ENCODE measurements at regions not wholly inside any gene's neighbourhood (a gene's known extent, or its start where the extent isn't known, plus 50 kb on each side); places are given as distances from the start of the nearest gene placed in this dataset.
A peak's percentile ranks its signal among the peaks of the same experiment; 100 is the strongest.

DNA sequence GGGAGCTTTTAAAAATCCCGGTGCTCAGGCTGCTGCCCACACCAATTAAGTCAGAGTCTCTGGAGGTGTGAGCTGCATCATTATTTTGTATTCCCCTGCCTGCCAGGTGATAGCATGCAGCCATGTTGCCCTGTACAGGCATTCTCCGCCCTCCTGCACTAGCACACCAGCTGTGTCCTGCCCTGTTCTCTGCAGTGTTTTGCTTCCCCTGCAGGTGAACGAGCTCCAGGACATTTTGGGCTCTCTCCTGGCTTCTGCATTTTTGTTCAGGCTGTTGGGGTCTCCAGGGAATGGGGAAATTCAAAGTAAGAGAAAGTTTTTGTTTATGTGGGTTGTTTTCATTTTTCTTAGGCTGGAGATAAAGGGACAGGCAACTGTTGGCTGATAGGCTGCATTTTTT, 271.0 kb upstream of the COBL start:
- TF ChIP-seq EZH2 (IDR thresholded peaks at IDR 0.05; ENCODE audit: insufficient read depth, low read length) = no peak
- TF ChIP-seq, protein P1, sequence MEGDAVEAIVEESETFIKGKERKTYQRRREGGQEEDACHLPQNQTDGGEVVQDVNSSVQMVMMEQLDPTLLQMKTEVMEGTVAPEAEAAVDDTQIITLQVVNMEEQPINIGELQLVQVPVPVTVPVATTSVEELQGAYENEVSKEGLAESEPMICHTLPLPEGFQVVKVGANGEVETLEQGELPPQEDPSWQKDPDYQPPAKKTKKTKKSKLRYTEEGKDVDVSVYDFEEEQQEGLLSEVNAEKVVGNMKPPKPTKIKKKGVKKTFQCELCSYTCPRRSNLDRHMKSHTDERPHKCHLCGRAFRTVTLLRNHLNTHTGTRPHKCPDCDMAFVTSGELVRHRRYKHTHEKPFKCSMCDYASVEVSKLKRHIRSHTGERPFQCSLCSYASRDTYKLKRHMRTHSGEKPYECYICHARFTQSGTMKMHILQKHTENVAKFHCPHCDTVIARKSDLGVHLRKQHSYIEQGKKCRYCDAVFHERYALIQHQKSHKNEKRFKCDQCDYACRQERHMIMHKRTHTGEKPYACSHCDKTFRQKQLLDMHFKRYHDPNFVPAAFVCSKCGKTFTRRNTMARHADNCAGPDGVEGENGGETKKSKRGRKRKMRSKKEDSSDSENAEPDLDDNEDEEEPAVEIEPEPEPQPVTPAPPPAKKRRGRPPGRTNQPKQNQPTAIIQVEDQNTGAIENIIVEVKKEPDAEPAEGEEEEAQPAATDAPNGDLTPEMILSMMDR (IDR thresholded peaks at IDR 0.05; ENCODE audit: insufficient read depth, low read depth, low read length) = no peak
- no peaks in the 10 kb centered on the region for H4K20me1 ChIP-seq (ENCODE audit: insufficient read depth, low read length)
- Mint-ChIP-seq H3K36me3 (ENCODE audit: low read depth, unreplicated experiment) (no peaks in the 10 kb centered on the region), H3K27me3 (ENCODE audit: low read depth, unreplicated experiment) (peaks cover 17% of the 10 kb centered on the region), H3K4me3 (ENCODE audit: unreplicated experiment) (peak overlapping the region; percentile 15), H3K9me3 (ENCODE audit: unreplicated experiment) (no peaks in the 10 kb centered on the region), H3K4me1 (ENCODE audit: low read depth, unreplicated experiment) (peaks cover 8% of the 10 kb centered on the region), H3K27ac (ENCODE audit: unreplicated experiment) (no peak overlapping the region)
- H3K27ac ChIP-seq (ENCODE audit: low read depth, low read length) = no peak overlapping the region
- no peaks in the 10 kb centered on the region for H3K27me3 ChIP-seq (ENCODE audit: insufficient read depth, low read length)
- H3K36me3 ChIP-seq (ENCODE audit: insufficient read depth, low read length) = no peaks in the 10 kb centered on the region
- no peaks in the 10 kb centered on the region for H3K4me1 ChIP-seq (ENCODE audit: insufficient read depth, low read length)
- H3K4me3 ChIP-seq (ENCODE audit: insufficient read depth, low read depth, low read length) = no peak overlapping the region
- FAIRE-seq (no peak), DNase-seq (ENCODE audit: low read depth) (no peak)
- H3K9me3 ChIP-seq (ENCODE audit: insufficient read depth, low read depth, low read length) = no peaks in the 10 kb centered on the region
- H3K9ac ChIP-seq (ENCODE audit: low read length) = no peak overlapping the region
- no peak overlapping the region for H2AFZ ChIP-seq (ENCODE audit: low read depth, low read length)
- H3K4me2 ChIP-seq (ENCODE audit: low read length) = no peak overlapping the region
- no peaks in the 10 kb centered on the region for H3K79me2 ChIP-seq (ENCODE audit: insufficient read depth, low read length)

DNA sequence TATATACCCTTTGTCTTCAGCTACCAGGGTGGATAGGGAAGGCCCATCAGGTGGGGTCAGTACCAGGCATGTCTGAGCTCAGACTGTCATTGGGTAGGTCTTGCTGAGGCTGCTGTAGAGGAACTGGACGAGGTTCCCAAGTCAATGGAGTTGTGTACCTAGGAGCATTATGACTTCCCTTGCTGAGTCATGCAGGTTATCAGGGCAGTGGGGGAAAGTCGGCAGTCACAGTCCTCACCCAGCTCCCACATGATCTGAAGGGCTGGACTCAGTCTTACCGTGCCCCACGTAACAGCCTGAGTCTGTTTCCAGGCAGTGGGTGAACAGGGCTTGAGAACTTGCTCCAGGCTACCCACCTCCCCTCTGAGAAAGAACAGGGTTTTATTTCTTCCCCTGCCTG, 260.8 kb upstream of the COBL start:
- Mint-ChIP-seq H3K27me3 (ENCODE audit: low read depth, unreplicated experiment) (no peaks in the 10 kb centered on the region), H3K9me3 (ENCODE audit: unreplicated experiment) (peaks cover 9% of the 10 kb centered on the region), H3K27ac (ENCODE audit: unreplicated experiment) (no peak overlapping the region), H3K4me3 (ENCODE audit: unreplicated experiment) (no peak overlapping the region), H3K36me3 (ENCODE audit: low read depth, unreplicated experiment) (no peaks in the 10 kb centered on the region), H3K4me1 (ENCODE audit: low read depth, unreplicated experiment) (no peaks in the 10 kb centered on the region)
- H4K20me1 ChIP-seq (ENCODE audit: insufficient read depth, low read length) = no peaks in the 10 kb centered on the region
- no peak overlapping the region for H3K4me2 ChIP-seq (ENCODE audit: low read length)
- no peak for TF ChIP-seq EZH2 (IDR thresholded peaks at IDR 0.05; ENCODE audit: insufficient read depth, low read length)
- TF ChIP-seq, protein P1 (IDR thresholded peaks at IDR 0.05; ENCODE audit: insufficient read depth, low read depth, low read length) = no peak
- H3K27me3 ChIP-seq (ENCODE audit: insufficient read depth, low read length) = no peaks in the 10 kb centered on the region
- no peak overlapping the region for H3K27ac ChIP-seq (ENCODE audit: low read depth, low read length)
- FAIRE-seq = no peak
- H3K9ac ChIP-seq (ENCODE audit: low read length) = no peak overlapping the region
- DNase-seq (ENCODE audit: low read depth) = no peak
- H3K79me2 ChIP-seq (ENCODE audit: insufficient read depth, low read length) = no peaks in the 10 kb centered on the region
- H3K4me1 ChIP-seq (ENCODE audit: insufficient read depth, low read length) = no peaks in the 10 kb centered on the region
- H3K9me3 ChIP-seq (ENCODE audit: insufficient read depth, low read depth, low read length) = no peaks in the 10 kb centered on the region
- H3K36me3 ChIP-seq (ENCODE audit: insufficient read depth, low read length) = no peaks in the 10 kb centered on the region
- H3K4me3 ChIP-seq (ENCODE audit: insufficient read depth, low read depth, low read length) = no peak overlapping the region
- no peak overlapping the region for H2AFZ ChIP-seq (ENCODE audit: low read depth, low read length)

DNA sequence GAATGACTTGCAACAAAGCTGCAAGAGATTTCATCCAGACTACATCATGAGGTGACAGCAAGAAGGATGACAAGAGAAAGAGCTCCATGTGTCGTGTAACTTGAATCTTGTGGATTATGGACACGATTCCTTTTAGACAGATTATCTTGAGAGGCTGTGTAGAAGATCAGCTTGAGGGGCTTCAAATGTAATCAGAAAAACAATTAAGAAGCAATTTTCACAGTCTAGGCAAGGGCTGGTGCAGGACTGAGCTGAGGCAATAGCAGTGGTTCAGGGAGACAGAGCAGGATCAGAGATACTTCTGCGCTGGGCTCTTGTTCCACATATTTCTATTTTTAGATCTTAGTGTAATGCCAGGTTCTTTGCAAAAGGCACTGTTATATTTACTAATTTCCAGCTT, 253.0 kb upstream of the COBL start:
- Mint-ChIP-seq H3K36me3 (ENCODE audit: low read depth, unreplicated experiment) (no peaks in the 10 kb centered on the region), H3K27me3 (ENCODE audit: low read depth, unreplicated experiment) (no peaks in the 10 kb centered on the region)
- H3K4me1 ChIP-seq (ENCODE audit: insufficient read depth, low read length) = no peaks in the 10 kb centered on the region

More for the DNA sequence above, 253.0 kb upstream of the COBL start:
- Histone ChIP-seq H3K4me3 (ENCODE audit: insufficient read depth, low read depth, low read length) (no peak overlapping the region), H3K36me3 (ENCODE audit: insufficient read depth, low read length) (no peaks in the 10 kb centered on the region), H3K27ac (ENCODE audit: low read depth, low read length) (no peak overlapping the region), H3K9me3 (ENCODE audit: insufficient read depth, low read depth, low read length) (no peaks in the 10 kb centered on the region), H3K79me2 (ENCODE audit: insufficient read depth, low read length) (no peaks in the 10 kb centered on the region), H3K4me2 (ENCODE audit: low read length) (no peak overlapping the region), H4K20me1 (ENCODE audit: insufficient read depth, low read length) (no peaks in the 10 kb centered on the region), H3K27me3 (ENCODE audit: insufficient read depth, low read length) (no peaks in the 10 kb centered on the region), H3K9ac (ENCODE audit: low read length) (no peak overlapping the region), H2AFZ (ENCODE audit: low read depth, low read length) (no peak overlapping the region)
- Mint-ChIP-seq H3K4me3 (ENCODE audit: unreplicated experiment) (no peak overlapping the region), H3K27ac (ENCODE audit: unreplicated experiment) (no peak overlapping the region), H3K9me3 (ENCODE audit: unreplicated experiment) (peaks cover 3% of the 10 kb centered on the region), H3K4me1 (ENCODE audit: low read depth, unreplicated experiment) (no peaks in the 10 kb centered on the region)
- DNase-seq (ENCODE audit: low read depth) (no peak), FAIRE-seq (no peak)
- TF ChIP-seq, protein P1 (IDR thresholded peaks at IDR 0.05; ENCODE audit: insufficient read depth, low read depth, low read length) = no peak
- no peak for TF ChIP-seq EZH2 (IDR thresholded peaks at IDR 0.05; ENCODE audit: insufficient read depth, low read length)

All from astrocyte (in vitro differentiated cells and primary cell).